Aorta (tissue), 5 donors: ENCODE measurements at regions not wholly inside any gene's neighbourhood (a gene's known extent, or its start where the extent isn't known, plus 50 kb on each side); places are given as distances from the start of the nearest gene placed in this dataset.

Source experiments
- ATAC-seq: fragments of 200-7000 bp; cut with Tn5 transposase; one replicate; pipeline ENCODE4 v1.9.1; 2022; ENCODE audit warnings: moderate library complexity; ENCODE audit not compliant: low FRiP score
- DNase-seq, 2 donors: peaks; one replicate each; pipeline ENCODE4 v3.0.0-alpha.2; 2020
- H3K27ac ChIP-seq, 2 donors: one replicate each; pipeline ENCODE4 v1.5.1; 2013; ENCODE audit warnings: low read length in 2 of 2, mild to moderate bottlenecking in 2 of 2, moderate library complexity in 2 of 2, control low read depth in 1 of 2, inconsistent platforms in 1 of 2, low read depth in 1 of 2
- H3K27me3 ChIP-seq, 2 donors: one replicate each; pipeline ENCODE4 v1.6.1; 2013; ENCODE audit warnings: control low read depth in 1 of 2, low read length in 1 of 2, mild to moderate bottlenecking in 1 of 2, moderate library complexity in 1 of 2; ENCODE audit not compliant: insufficient read depth in 2 of 2, control insufficient read depth in 1 of 2
- H3K36me3 ChIP-seq, 2 donors: one replicate each; pipeline ENCODE4 v1.6.1; 2013; ENCODE audit warnings: control low read depth in 1 of 2, low read length in 1 of 2, mild to moderate bottlenecking in 1 of 2; ENCODE audit not compliant: insufficient read depth in 2 of 2, control insufficient read depth in 1 of 2
- H3K4me1 ChIP-seq, 2 donors: one replicate each; pipeline ENCODE4 v1.6.1; 2013; ENCODE audit warnings: low read length in 2 of 2, control low read depth in 1 of 2, mild to moderate bottlenecking in 1 of 2, moderate library complexity in 1 of 2; ENCODE audit not compliant: insufficient read depth in 2 of 2, control insufficient read depth in 1 of 2
- H3K4me3 ChIP-seq, 2 donors: one replicate each; pipeline ENCODE4 v1.5.1; 2013; ENCODE audit warnings: low read length in 2 of 2, control low read depth in 1 of 2, mild to moderate bottlenecking in 1 of 2
- H3K9me3 ChIP-seq: one replicate; pipeline ENCODE4 v1.6.1; 2013; ENCODE audit warnings: mild to moderate bottlenecking, low read length; ENCODE audit not compliant: control insufficient read depth
- WGBS, 2 donors: extraction: QIAGEN DNeasy Blood & Tissue Kit; methylation state at CpG; one replicate each; pipeline ENCODE4 v1.1.7; 2013; 5-methylcytosine and 5-hydroxymethylcytosine counted together
- intact Hi-C, 2 donors: fragments of 100-400 bp; cut with DNase I; formaldehyde crosslinking; loops; one replicate each; pipeline versions ENCODE4 v1.14.2 to v1.15.0; 2022
- donor health status: healthy with polysubstance abuse.
- donor health status: Bipolar disorder and iron deficiency.
- donor health status: DM: no; HTN: no; CAD: no.
- donor health status: DM: no; HTN: no; CAD: no.
- donor health status: DM: yes; HTN: yes; CAD: no.

- H3K9me3 ChIP-seq, result no peaks in the 10 kb centered on the region
- ATAC-seq (no peak), DNase-seq (no peak)
- no peak overlapping the region for H3K4me3 ChIP-seq
- intact Hi-C loops, result no loop called here
- no peak overlapping the region for H3K27ac ChIP-seq
- H3K27me3 ChIP-seq, result no peaks in the 10 kb centered on the region
- no peaks in the 10 kb centered on the region for H3K4me1 ChIP-seq
- H3K36me3 ChIP-seq, result no peaks in the 10 kb centered on the region
Observed at GRCh38 chr10:8700689-8701088, 646.2 kb downstream of the GATA3 start.

- no peaks in the 10 kb centered on the region for H3K9me3 ChIP-seq
- H3K27ac ChIP-seq, result no peak overlapping the region
- H3K27me3 ChIP-seq, result no peaks in the 10 kb centered on the region
- no peak for DNase-seq
- no peak for ATAC-seq
- H3K4me3 ChIP-seq, result no peak overlapping the region
- intact Hi-C loops, result no loop called here
- no peaks in the 10 kb centered on the region for H3K36me3 ChIP-seq
- WGBS, 2 donors, result 72 to 73% methylated on average over 4 of the region's 4 CpGs
- H3K4me1 ChIP-seq, result no peaks in the 10 kb centered on the region
Observed at GRCh38 chr10:8702181-8702580, 647.7 kb downstream of the GATA3 start.

- intact Hi-C loops, result no loop called here
- Histone ChIP-seq H3K9me3 (no peaks in the 10 kb centered on the region), H3K36me3 (no peaks in the 10 kb centered on the region), H3K4me1 (no peaks in the 10 kb centered on the region), H3K27me3 (no peaks in the 10 kb centered on the region), H3K27ac (no peak overlapping the region), H3K4me3 (no peak overlapping the region)
- no peak for ATAC-seq
- 76 to 87% methylated on average over 3 of the region's 3 CpGs for WGBS, 2 donors
- DNase-seq, result no peak
Observed at GRCh38 chr10:8705415-8705814, 650.9 kb downstream of the GATA3 start.

- no peaks in the 10 kb centered on the region for H3K4me1 ChIP-seq
- no peak for DNase-seq
- H3K27ac ChIP-seq, result no peak overlapping the region
- no peaks in the 10 kb centered on the region for H3K27me3 ChIP-seq
- WGBS, 2 donors, result 33 to 54% methylated on average over 4 of the region's 4 CpGs
- no peak for ATAC-seq
- H3K4me3 ChIP-seq, result no peak overlapping the region
- H3K9me3 ChIP-seq, result no peaks in the 10 kb centered on the region
- intact Hi-C loops, result no loop called here
- no peaks in the 10 kb centered on the region for H3K36me3 ChIP-seq
Observed at GRCh38 chr10:8712656-8713055, 658.2 kb downstream of the GATA3 start.

- Histone ChIP-seq H3K9me3 (peaks cover 2% of the 10 kb centered on the region), H3K4me1 (no peaks in the 10 kb centered on the region), H3K27ac (no peak overlapping the region), H3K4me3 (no peak overlapping the region), H3K36me3 (no peaks in the 10 kb centered on the region), H3K27me3 (no peaks in the 10 kb centered on the region)
- intact Hi-C loops, result no loop called here
- no peak for DNase-seq
- WGBS, 2 donors, result 92 to 94% methylated on average over 4 of the region's 4 CpGs
- no peak for ATAC-seq
Observed at GRCh38 chr10:8719971-8720370, 665.5 kb downstream of the GATA3 start.

GRCh38 chr10:8721650-8722049 lies 667.2 kb downstream of the GATA3 start:
- Histone ChIP-seq H3K27me3 (no peaks in the 10 kb centered on the region), H3K4me1 (no peaks in the 10 kb centered on the region), H3K9me3 (peaks cover 2% of the 10 kb centered on the region), H3K27ac (no peak overlapping the region), H3K36me3 (no peaks in the 10 kb centered on the region), H3K4me3 (no peak overlapping the region)
- ATAC-seq, result no peak
- intact Hi-C loops, result no loop called here
- WGBS, 2 donors, result 54 to 82% methylated on average over 3 of the region's 3 CpGs
- no peak for DNase-seq

GRCh38 chr10:8722835-8723234 lies 668.3 kb downstream of the GATA3 start:
- no peak overlapping the region for H3K27ac ChIP-seq
- WGBS, 2 donors, result 85 to 88% methylated on average over 4 of the region's 4 CpGs

GRCh38 chr10:8725343-8725742 lies 670.9 kb downstream of the GATA3 start:
- intact Hi-C loops, result no loop called here
- DNase-seq (no peak), ATAC-seq (no peak)
- no peak overlapping the region for H3K4me3 ChIP-seq
- H3K4me1 ChIP-seq, result no peaks in the 10 kb centered on the region
- H3K27me3 ChIP-seq, result no peaks in the 10 kb centered on the region
- H3K36me3 ChIP-seq, result no peaks in the 10 kb centered on the region
- H3K9me3 ChIP-seq, result no peaks in the 10 kb centered on the region
- WGBS, 2 donors, result 90 to 94% methylated on average over 8 of the region's 8 CpGs
- H3K27ac ChIP-seq, result no peak overlapping the region

More at GRCh38 chr10:8722835-8723234, 668.3 kb downstream of the GATA3 start:
- peaks cover 2% of the 10 kb centered on the region for H3K9me3 ChIP-seq
- intact Hi-C loops, result no loop called here
- H3K4me3 ChIP-seq, result no peak overlapping the region
- no peaks in the 10 kb centered on the region for H3K27me3 ChIP-seq
- no peak for ATAC-seq
- DNase-seq, result no peak
- no peaks in the 10 kb centered on the region for H3K4me1 ChIP-seq
- H3K36me3 ChIP-seq, result no peaks in the 10 kb centered on the region

- DNase-seq (no peak), ATAC-seq (no peak)
- Histone ChIP-seq H3K9me3 (no peaks in the 10 kb centered on the region), H3K27ac (no peak overlapping the region), H3K4me3 (no peak overlapping the region), H3K27me3 (no peaks in the 10 kb centered on the region), H3K36me3 (no peaks in the 10 kb centered on the region), H3K4me1 (no peaks in the 10 kb centered on the region)
- 61 to 64% methylated on average over 3 of the region's 3 CpGs for WGBS, 2 donors
- intact Hi-C loops, result no loop called here
Observed at GRCh38 chr10:8726084-8726778, 671.7 kb downstream of the GATA3 start.
